Activated CD4-positive, alpha-beta T cell treated with anti-CD3 and anti-CD28 coated beads for 36 hours (primary cell): ENCODE measurements at regions not wholly inside any gene's neighbourhood (a gene's known extent, or its start where the extent isn't known, plus 50 kb on each side); places are given as distances from the start of the nearest gene placed in this dataset.
A peak's percentile ranks its signal among the peaks of the same experiment; 100 is the strongest.

Experiments
- ATAC-seq: fragments of 200-7000 bp; cut with Tn5 transposase; one replicate; pipeline ENCODE4 v1.10.0; 2021; ENCODE audit warnings: mild to moderate bottlenecking, moderate library complexity
- CTCF ChIA-PET: fragments of 350-600 bp; sonication (Branson Sonifier 250); formaldehyde crosslinking; loops from one replicate; lab custom pipeline; 2021; ENCODE audit warnings: antibody characterized with exemption; lab: Charles Lee
- POLR2A ChIA-PET: fragments of 350-600 bp; sonication (Branson Sonifier 250); formaldehyde crosslinking; loops from one replicate; lab custom pipeline; 2021; ENCODE audit warnings: antibody characterized with exemption, inconsistent platforms; lab: Charles Lee
- DNase-seq: peaks from one replicate; pipeline ENCODE4 v3.0.0-alpha.2; 2020
- H3K27ac Mint-ChIP-seq: one replicate; pipeline ENCODE4 v1.8.0; 2021; ENCODE audit warnings: mixed read lengths
- H3K27me3 Mint-ChIP-seq: one replicate; pipeline ENCODE4 v1.8.0; 2021; ENCODE audit warnings: mixed read lengths
- H3K36me3 Mint-ChIP-seq: one replicate; pipeline ENCODE4 v1.8.0; 2021; ENCODE audit warnings: low read depth, mixed read lengths
- H3K4me1 Mint-ChIP-seq: one replicate; pipeline ENCODE4 v1.8.0; 2021; ENCODE audit warnings: mixed read lengths
- H3K4me3 Mint-ChIP-seq: one replicate; pipeline ENCODE4 v1.8.0; 2021; ENCODE audit warnings: mild to moderate bottlenecking, moderate library complexity, mixed read lengths
- H3K9me3 Mint-ChIP-seq: one replicate; pipeline ENCODE4 v1.8.0; 2021; ENCODE audit warnings: low read depth, mixed read lengths
- intact Hi-C, 2 experiments: fragments of 100-400 bp; cut with DNase I in 1 of 2; cut with micrococcal nuclease in 1 of 2; formaldehyde crosslinking; loops; one replicate each; pipeline versions ENCODE4 v1.14.2 to v1.15.1; 2022 to 2024; cut with DNase I, micrococcal nuclease

GRCh38 chr15:31433091-31433490 is 106.5 kb downstream of the KLF13 start:
- H3K27ac Mint-ChIP-seq, result peak overlapping the region; percentile 97
- no peaks in the 10 kb centered on the region for H3K27me3 Mint-ChIP-seq
- H3K36me3 Mint-ChIP-seq, result no peaks in the 10 kb centered on the region
- DNase-seq, result no peak
- POLR2A ChIA-PET, result interaction anchor here (0.6 kb wide), 1 partner anchor 67 kb away, joined by 3 read pairs; no protein-coding TSS in a partner anchor
- no peaks in the 10 kb centered on the region for H3K9me3 Mint-ChIP-seq
- intact Hi-C loops, result no loop called here
- CTCF ChIA-PET, result interaction anchor here (0.6 to 9.3 kb wide), 11 partner anchors 15 to 232 kb away, joined by 3 to 137 read pairs (median 4); no protein-coding TSS in a partner anchor
- H3K4me3 Mint-ChIP-seq, result no peak overlapping the region
- H3K4me1 Mint-ChIP-seq, result peaks cover 70% of the 10 kb centered on the region
- ATAC-seq, result no peak

DNA sequence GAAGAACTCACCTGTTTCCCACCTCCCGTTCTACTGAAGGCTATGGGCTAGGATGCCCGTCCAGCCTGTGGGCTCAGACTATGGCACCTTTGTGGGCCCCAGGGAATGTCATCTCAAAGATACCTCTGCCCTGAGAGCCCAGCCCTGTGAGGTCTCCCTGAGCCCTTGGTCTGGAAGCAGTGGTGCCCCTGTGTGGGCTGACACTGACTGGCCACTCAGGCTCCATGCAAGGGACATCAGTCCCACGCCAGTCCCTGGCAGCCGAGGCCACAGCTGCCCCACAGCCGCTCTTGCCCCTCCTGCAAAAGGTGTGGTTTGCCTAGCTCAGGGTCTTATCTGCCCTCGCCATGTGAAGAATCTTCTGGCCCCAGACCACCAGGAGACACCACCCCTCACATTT is 106.9 kb downstream of the KLF13 start:
- Mint-ChIP-seq H3K9me3 (no peaks in the 10 kb centered on the region), H3K27ac (peak overlapping the region; percentile 97), H3K36me3 (no peaks in the 10 kb centered on the region), H3K27me3 (no peaks in the 10 kb centered on the region), H3K4me3 (no peak overlapping the region), H3K4me1 (peaks cover 75% of the 10 kb centered on the region)
- intact Hi-C loops, result no loop called here
- DNase-seq (no peak), ATAC-seq (no peak)
- CTCF ChIA-PET, result interaction anchor here (0.6 to 9.3 kb wide), 9 partner anchors 15 to 233 kb away, joined by 3 to 137 read pairs (median 4); no protein-coding TSS in a partner anchor
- POLR2A ChIA-PET, result interaction anchor here (0.6 to 1.3 kb wide), 2 partner anchors 68 kb away, joined by 3 to 8 read pairs; no protein-coding TSS in a partner anchor

GRCh38 chr15:31434275-31434587 is 107.6 kb downstream of the KLF13 start:
- Mint-ChIP-seq H3K36me3 (no peaks in the 10 kb centered on the region), H3K4me1 (peaks cover 78% of the 10 kb centered on the region), H3K27me3 (no peaks in the 10 kb centered on the region), H3K9me3 (no peaks in the 10 kb centered on the region), H3K27ac (peak overlapping the region; percentile 97), H3K4me3 (peak overlapping the region; percentile 66)
- POLR2A ChIA-PET, result interaction anchor here (1.0 to 2.1 kb wide), 6 partner anchors 25 to 170 kb away, joined by 3 to 11 read pairs (median 7); no protein-coding TSS in a partner anchor
- ATAC-seq (no peak), DNase-seq (no peak)
- CTCF ChIA-PET, result interaction anchor here (0.9 to 9.3 kb wide), 19 partner anchors 9 to 221 kb away, joined by 3 to 137 read pairs (median 6); no protein-coding TSS in a partner anchor
- intact Hi-C loops, result loop anchor here (2.0 kb wide), 5 partner anchors 29 to 233 kb away; partner anchors contain the start of gene KLF13 (in 1 of the 2)

DNA sequence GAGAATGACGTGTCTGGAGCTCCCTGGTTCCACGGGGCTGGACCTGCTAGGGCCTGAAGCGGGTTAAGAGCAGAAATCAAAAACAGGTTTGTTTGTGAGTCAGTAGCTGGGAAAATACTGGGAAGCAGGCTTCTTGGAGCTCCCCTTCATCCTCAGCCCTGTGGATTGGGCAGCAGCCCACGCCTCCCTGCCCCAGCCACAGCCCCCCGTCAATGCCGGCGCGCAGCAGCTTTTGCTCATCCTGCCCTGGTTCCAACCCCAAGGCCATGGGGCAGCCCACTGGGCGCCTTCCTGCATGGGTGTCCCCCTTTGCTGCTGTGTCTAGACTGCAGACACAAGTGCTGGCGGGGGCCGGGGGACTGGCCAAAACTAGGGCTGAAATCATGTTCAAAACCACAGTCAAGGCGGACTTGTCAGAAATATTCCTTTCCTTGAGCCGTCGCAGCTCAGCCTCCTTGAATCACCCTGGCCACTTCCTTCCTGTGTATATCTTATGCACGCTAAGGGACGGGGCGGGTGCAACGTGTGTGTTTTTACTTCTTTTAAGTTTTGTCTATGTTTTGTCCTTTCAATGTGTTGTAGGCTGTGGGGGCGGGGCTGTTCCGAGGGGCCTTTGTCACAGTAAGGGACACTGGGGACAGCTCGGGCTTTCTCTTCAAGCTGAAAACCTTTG is 108.1 kb downstream of the KLF13 start:
- DNase-seq, result peak; percentile 93
- CTCF ChIA-PET, result interaction anchor here (0.6 to 9.3 kb wide), 28 partner anchors 9 to 239 kb away, joined by 3 to 137 read pairs (median 4); no protein-coding TSS in a partner anchor

DNA sequence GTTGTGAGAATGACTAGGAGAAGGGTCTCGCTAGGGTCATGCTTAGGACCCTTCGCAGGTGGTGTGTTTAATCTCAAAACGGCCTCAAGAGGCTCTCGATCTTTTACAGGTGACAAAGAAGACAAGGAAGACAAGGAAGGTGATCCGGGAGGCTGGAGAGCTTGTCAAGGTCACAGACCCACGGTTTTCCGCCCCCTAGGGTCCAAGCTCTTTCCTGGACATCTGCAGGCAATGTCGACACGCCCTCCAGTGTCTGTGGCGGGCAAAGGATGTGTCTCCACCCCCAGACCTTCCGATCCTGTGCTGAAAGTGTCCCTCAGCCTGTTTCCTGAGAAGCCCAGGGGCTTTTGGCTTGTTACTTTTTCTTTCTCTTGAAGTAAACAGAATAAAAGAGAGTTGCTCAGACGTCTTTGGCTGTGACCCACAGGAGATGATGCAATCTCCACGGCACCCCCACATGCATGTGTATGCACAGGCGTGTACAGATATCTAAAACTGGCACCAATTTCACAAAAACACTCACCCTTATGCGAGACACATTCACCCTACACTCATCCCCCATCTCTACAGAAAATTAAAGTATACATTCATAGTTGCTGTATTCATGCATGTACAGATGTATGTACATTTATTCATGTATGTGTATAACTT is 108.8 kb downstream of the KLF13 start:
- DNase-seq (peak; percentile 92), ATAC-seq (peak; percentile 73)
- ChIA-PET CTCF (interaction anchor here (0.6 to 9.3 kb wide), 31 partner anchors 9 to 239 kb away, joined by 3 to 137 read pairs (median 4); no protein-coding TSS in a partner anchor), POLR2A (interaction anchor here (0.6 to 2.1 kb wide), 15 partner anchors 9 to 172 kb away, joined by 3 to 11 read pairs (median 5); partner anchors contain the start of gene KLF13)
- H3K36me3 Mint-ChIP-seq, result no peaks in the 10 kb centered on the region
- H3K27ac Mint-ChIP-seq, result peak overlapping the region; percentile 97
- no peaks in the 10 kb centered on the region for H3K27me3 Mint-ChIP-seq
- peak overlapping the region; percentile 66 for H3K4me3 Mint-ChIP-seq
- no peaks in the 10 kb centered on the region for H3K9me3 Mint-ChIP-seq
- intact Hi-C loops, result loop anchor here (1.0 to 5.0 kb wide), 17 partner anchors 24 to 532 kb away; partner anchors contain the start of genes KLF13 (in 2 of the 2), FAN1 (in 1 of the 2), MTMR10 (in 1 of the 2) and OTUD7A (in 1 of the 2)
- H3K4me1 Mint-ChIP-seq, result peaks cover 76% of the 10 kb centered on the region

More for the DNA sequence above, 108.1 kb downstream of the KLF13 start:
- intact Hi-C loops, result loop anchor here (1.0 to 5.0 kb wide), 17 partner anchors 25 to 531 kb away; partner anchors contain the start of genes KLF13 (in 2 of the 2), FAN1 (in 1 of the 2), MTMR10 (in 1 of the 2) and OTUD7A (in 1 of the 2)
- Mint-ChIP-seq H3K4me1 (peaks cover 80% of the 10 kb centered on the region), H3K9me3 (no peaks in the 10 kb centered on the region), H3K4me3 (peak overlapping the region; percentile 66), H3K27ac (peak overlapping the region; percentile 97), H3K36me3 (no peaks in the 10 kb centered on the region), H3K27me3 (no peaks in the 10 kb centered on the region)
- ATAC-seq, result peak; percentile 68
- POLR2A ChIA-PET, result interaction anchor here (0.8 to 2.1 kb wide), 13 partner anchors 25 to 171 kb away, joined by 3 to 11 read pairs (median 6); partner anchors contain the start of gene KLF13

- POLR2A ChIA-PET, result interaction anchor here (0.6 to 2.1 kb wide), 14 partner anchors 8 to 172 kb away, joined by 3 to 11 read pairs (median 6); partner anchors contain the start of gene KLF13
- Mint-ChIP-seq H3K4me1 (peaks cover 78% of the 10 kb centered on the region), H3K27ac (peak overlapping the region; percentile 97), H3K27me3 (no peaks in the 10 kb centered on the region), H3K36me3 (no peaks in the 10 kb centered on the region), H3K9me3 (no peaks in the 10 kb centered on the region), H3K4me3 (peak overlapping the region; percentile 66)
- DNase-seq (peak; percentile 75), ATAC-seq (no peak)
- intact Hi-C loops, result loop anchor here (1.0 to 5.0 kb wide), 17 partner anchors 23 to 533 kb away; partner anchors contain the start of genes KLF13 (in 2 of the 2), FAN1 (in 1 of the 2), MTMR10 (in 1 of the 2) and OTUD7A (in 1 of the 2)
- CTCF ChIA-PET, result interaction anchor here (0.6 to 9.3 kb wide), 20 partner anchors 11 to 221 kb away, joined by 3 to 137 read pairs (median 6); no protein-coding TSS in a partner anchor
These were observed 109.4 kb downstream of the KLF13 start for GRCh38 chr15:31435912-31436628.

- H3K27ac Mint-ChIP-seq, result peak overlapping the region; percentile 88
- peak; percentile 2 for ATAC-seq
- peak; percentile 77 for DNase-seq
- no peaks in the 10 kb centered on the region for H3K9me3 Mint-ChIP-seq
- no peaks in the 10 kb centered on the region for H3K27me3 Mint-ChIP-seq
- H3K36me3 Mint-ChIP-seq, result no peaks in the 10 kb centered on the region
- POLR2A ChIA-PET, result interaction anchor here (0.7 to 1.6 kb wide), 10 partner anchors 18 to 91 kb away, joined by 3 to 7 read pairs (median 3); no protein-coding TSS in a partner anchor
- CTCF ChIA-PET, result interaction anchor here (0.8 to 9.3 kb wide), 13 partner anchors 21 to 174 kb away, joined by 3 to 137 read pairs (median 4); partner anchors contain the start of gene KLF13
- intact Hi-C loops, result loop anchor here in 1 of 2 experiments (5.0 kb wide), 1 partner anchor 435 kb away; the partner anchor contains the start of gene OTUD7A
- H3K4me3 Mint-ChIP-seq, result peak overlapping the region; percentile 2
- peaks cover 84% of the 10 kb centered on the region for H3K4me1 Mint-ChIP-seq
These were observed 111.1 kb downstream of the KLF13 start for GRCh38 chr15:31437686-31438085.

DNA sequence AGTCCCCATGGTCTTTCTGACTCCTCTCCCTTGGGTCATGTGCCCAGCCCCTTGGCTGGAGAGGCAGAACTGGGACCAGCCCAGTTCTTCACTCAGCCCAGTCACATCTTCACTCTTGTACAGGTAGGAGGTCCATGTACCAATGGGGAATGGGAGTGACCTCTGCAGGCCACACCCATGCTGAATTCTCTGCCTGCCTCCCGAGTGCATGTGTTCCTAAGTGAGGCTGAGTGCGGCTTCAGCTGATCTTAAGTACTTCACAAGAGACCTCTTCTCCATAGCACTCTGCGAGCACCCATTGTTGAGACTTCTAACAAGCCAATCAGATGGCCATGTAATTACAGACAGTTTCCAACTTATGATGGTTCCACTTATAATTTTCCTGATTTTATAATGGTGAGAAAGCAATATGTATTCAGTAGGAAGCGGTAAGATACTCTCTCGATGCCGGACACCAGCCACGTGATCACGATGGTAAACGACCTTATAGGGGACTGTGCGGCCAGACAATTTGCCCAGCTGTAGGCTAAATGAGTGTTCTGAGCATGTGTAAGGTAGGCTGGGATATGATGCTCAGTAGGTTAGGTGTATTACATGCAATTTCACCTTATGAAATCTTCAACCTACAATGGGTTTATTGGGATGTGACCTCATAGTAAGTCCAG is 112.1 kb downstream of the KLF13 start:
- peak overlapping the region; percentile 88 for H3K27ac Mint-ChIP-seq
- no peak overlapping the region for H3K4me3 Mint-ChIP-seq
- DNase-seq, result no peak
- intact Hi-C loops, result loop anchor here (1.0 to 5.0 kb wide), 3 partner anchors 21 to 434 kb away; partner anchors contain the start of gene OTUD7A (in 1 of the 2)
- no peaks in the 10 kb centered on the region for H3K27me3 Mint-ChIP-seq
- POLR2A ChIA-PET, result interaction anchor here (0.9 to 1.6 kb wide), 6 partner anchors 16 to 92 kb away, joined by 3 to 7 read pairs (median 3); no protein-coding TSS in a partner anchor
- peaks cover 83% of the 10 kb centered on the region for H3K4me1 Mint-ChIP-seq
- CTCF ChIA-PET, result interaction anchor here (0.8 to 9.3 kb wide), 16 partner anchors 16 to 238 kb away, joined by 3 to 137 read pairs (median 4); partner anchors contain the start of gene KLF13
- ATAC-seq, result no peak
- no peaks in the 10 kb centered on the region for H3K36me3 Mint-ChIP-seq
- H3K9me3 Mint-ChIP-seq, result no peaks in the 10 kb centered on the region

GRCh38 chr15:31439328-31439727 is 112.7 kb downstream of the KLF13 start:
- DNase-seq (peak; percentile 70), ATAC-seq (no peak)
- H3K36me3 Mint-ChIP-seq, result no peaks in the 10 kb centered on the region
- POLR2A ChIA-PET, result no interaction called here
- H3K4me3 Mint-ChIP-seq, result no peak overlapping the region
- H3K27me3 Mint-ChIP-seq, result no peaks in the 10 kb centered on the region
- intact Hi-C loops, result loop anchor here (1.0 to 5.0 kb wide), 3 partner anchors 20 to 433 kb away; partner anchors contain the start of gene OTUD7A (in 1 of the 2)
- CTCF ChIA-PET, result interaction anchor here (0.6 to 9.3 kb wide), 18 partner anchors 12 to 207 kb away, joined by 3 to 137 read pairs (median 4); no protein-coding TSS in a partner anchor
- peak overlapping the region; percentile 88 for H3K27ac Mint-ChIP-seq
- no peaks in the 10 kb centered on the region for H3K9me3 Mint-ChIP-seq
- peaks cover 82% of the 10 kb centered on the region for H3K4me1 Mint-ChIP-seq
